Breast epithelium (tissue), 4 donors: ENCODE measurements at regions not wholly inside any gene's neighbourhood (a gene's known extent, or its start where the extent isn't known, plus 50 kb on each side); places are given as distances from the start of the nearest gene placed in this dataset.

ENCODE experiments used
- DNase-seq, 2 donors: peaks; one replicate each; pipeline ENCODE4 v3.0.0-alpha.2; 2019; ENCODE audit warnings: low spot score in 2 of 2
- H3K27ac ChIP-seq, 2 donors: fragments of 200-600 bp; sonication (generic) in 1 of 2; one replicate each; pipeline ENCODE4 v1.5.1; 2016 to 2019; ENCODE audit warnings: mild to moderate bottlenecking in 1 of 2
- H3K27me3 ChIP-seq, 2 donors: fragments of 200-600 bp; sonication (generic) in 1 of 2; one replicate each; pipeline versions ENCODE4 v1.5.1 to v1.6.0; 2017 to 2019; ENCODE audit warnings: control low read depth in 1 of 2, mild to moderate bottlenecking in 1 of 2
- H3K36me3 ChIP-seq: fragments of 200-600 bp; one replicate; pipeline ENCODE4 v1.5.1; 2019
- H3K4me1 ChIP-seq, 2 donors: fragments of 200-600 bp; sonication (generic); one replicate each; pipeline ENCODE4 v1.5.1; 2016 to 2019; ENCODE audit warnings: control low read depth in 1 of 2
- H3K4me3 ChIP-seq, 3 donors: fragments of 200-600 bp; sonication (generic); 1 replicate in 2 of 3; 2 replicates in 1 of 3; pipeline ENCODE4 v1.5.1; 2016 to 2019; ENCODE audit warnings: mild to moderate bottlenecking in 3 of 3, moderate library complexity in 2 of 3
- H3K9me3 ChIP-seq, 2 donors: fragments of 200-600 bp; sonication (generic) in 1 of 2; one replicate each; pipeline ENCODE4 v1.5.1; 2016 to 2019; ENCODE audit warnings: control low read depth in 1 of 2
- CTCF ChIP-seq, 3 donors: fragments of 450-650 bp; IDR thresholded peaks; one replicate each; pipeline ENCODE4 v1.5.1; 2016 to 2017; ENCODE audit warnings: antibody characterized with exemption in 3 of 3, mild to moderate bottlenecking in 3 of 3, moderate library complexity in 3 of 3
- POLR2A ChIP-seq: fragments of 450-650 bp; IDR thresholded peaks from one replicate; pipeline ENCODE4 v1.6.1; 2016; ENCODE audit warnings: antibody characterized with exemption, mild to moderate bottlenecking, moderate library complexity
- POLR2AphosphoS5 ChIP-seq, 3 donors: sonication (generic); formaldehyde crosslinking; IDR thresholded peaks; one replicate each; pipeline ENCODE4 v1.6.1; 2017; ENCODE audit warnings: antibody characterized with exemption in 3 of 3
- intact Hi-C: fragments of 100-400 bp; cut with DNase I; formaldehyde crosslinking; loops from one replicate; pipeline ENCODE4 v1.15.1; 2023; ENCODE audit warnings: low total_unique reads

- TF ChIP-seq CTCF (IDR thresholded peaks at IDR 0.05): no peak
- no peak for TF ChIP-seq POLR2AphosphoS5 (IDR thresholded peaks at IDR 0.05)
- TF ChIP-seq POLR2A: no peak
- Histone ChIP-seq H3K4me3 (no peak overlapping the region), H3K27ac (no peak overlapping the region), H3K4me1 (no peaks in the 10 kb centered on the region), H3K36me3 (no peaks in the 10 kb centered on the region), H3K27me3 (no peaks in the 10 kb centered on the region), H3K9me3 (peaks cover 5 to 15% of the 10 kb centered on the region in 2 donors)
- intact Hi-C loops: no loop called here
- no peak for DNase-seq
Observed at GRCh38 chr22:27349456-27349855, 452.1 kb downstream of the MN1 start.

- peaks cover 5 to 15% of the 10 kb centered on the region in 2 donors for H3K9me3 ChIP-seq
- TF ChIP-seq CTCF (IDR thresholded peaks at IDR 0.05) (no peak), POLR2A (no peak), POLR2AphosphoS5 (IDR thresholded peaks at IDR 0.05) (no peak)
- intact Hi-C loops: no loop called here
Observed at GRCh38 chr22:27350306-27350705, 451.2 kb downstream of the MN1 start.

GRCh38 chr22:27352426-27352825 is 449.1 kb downstream of the MN1 start:
- no peaks in the 10 kb centered on the region for H3K4me1 ChIP-seq
- no peak for DNase-seq
- H3K4me3 ChIP-seq: no peak overlapping the region
- H3K27ac ChIP-seq: no peak overlapping the region
- no peaks in the 10 kb centered on the region for H3K36me3 ChIP-seq
- intact Hi-C loops: no loop called here
- TF ChIP-seq POLR2AphosphoS5 (IDR thresholded peaks at IDR 0.05) (no peak), POLR2A (no peak), CTCF (IDR thresholded peaks at IDR 0.05) (no peak)
- H3K27me3 ChIP-seq: no peaks in the 10 kb centered on the region
- peaks cover 11 to 34% of the 10 kb centered on the region in 2 donors for H3K9me3 ChIP-seq

More at GRCh38 chr22:27350306-27350705, 451.2 kb downstream of the MN1 start:
- Histone ChIP-seq H3K27me3 (no peaks in the 10 kb centered on the region), H3K4me3 (no peak overlapping the region), H3K27ac (no peak overlapping the region), H3K4me1 (no peaks in the 10 kb centered on the region), H3K36me3 (no peaks in the 10 kb centered on the region)
- DNase-seq: no peak

DNA sequence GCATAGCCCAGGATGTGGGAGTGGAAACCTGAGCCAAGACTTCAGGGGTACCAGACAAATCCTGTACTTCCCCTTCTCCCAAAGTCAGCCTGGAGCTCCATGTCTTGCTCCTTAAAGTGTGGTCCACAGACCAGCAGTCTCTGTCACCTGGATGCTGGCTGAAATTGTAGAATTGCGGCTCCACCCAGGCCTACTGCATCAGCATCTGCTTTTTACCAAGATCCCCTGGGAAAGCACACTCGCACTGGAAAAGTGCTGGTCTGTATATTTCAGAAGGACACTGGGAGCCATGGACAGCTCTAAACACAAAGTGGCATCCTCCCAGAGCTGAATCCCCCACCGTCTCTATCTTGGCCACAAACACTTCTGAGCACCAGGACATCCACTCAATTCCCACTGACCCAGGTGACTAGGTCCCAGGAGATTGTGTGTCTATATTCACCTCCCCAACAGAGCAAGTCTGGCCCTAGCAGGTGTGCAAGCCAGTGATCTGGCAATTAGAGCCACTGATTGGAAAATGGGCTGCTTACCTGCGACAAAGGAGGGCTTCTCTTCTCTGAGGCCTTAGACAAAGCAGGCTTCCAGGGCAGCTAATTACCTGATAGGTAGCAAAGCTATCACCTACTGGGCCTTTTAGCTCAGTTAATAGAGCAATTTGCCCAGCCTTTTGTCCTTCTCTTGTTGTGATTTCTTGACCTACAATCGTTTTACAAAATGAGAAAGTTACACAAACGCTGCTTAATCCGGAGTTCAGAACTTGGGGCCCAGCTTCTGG is 443.3 kb downstream of the MN1 start:
- no peaks in the 10 kb centered on the region for H3K4me1 ChIP-seq
- intact Hi-C loops: no loop called here
- H3K9me3 ChIP-seq: peaks cover 7 to 19% of the 10 kb centered on the region in 2 donors
- no peaks in the 10 kb centered on the region for H3K36me3 ChIP-seq
- H3K27ac ChIP-seq: no peak overlapping the region
- no peak for DNase-seq
- H3K4me3 ChIP-seq: no peak overlapping the region
- no peaks in the 10 kb centered on the region for H3K27me3 ChIP-seq
- TF ChIP-seq CTCF (IDR thresholded peaks at IDR 0.05) (no peak), POLR2A (no peak)

- H3K4me1 ChIP-seq: no peaks in the 10 kb centered on the region
- no peak for TF ChIP-seq POLR2A
- no peak for TF ChIP-seq POLR2AphosphoS5 (IDR thresholded peaks at IDR 0.05)
- TF ChIP-seq CTCF (IDR thresholded peaks at IDR 0.05): no peak
- H3K27ac ChIP-seq: no peak overlapping the region
- H3K27me3 ChIP-seq: peaks cover 0 to 4% of the 10 kb centered on the region in 2 donors
- no peaks in the 10 kb centered on the region for H3K9me3 ChIP-seq
- no peaks in the 10 kb centered on the region for H3K36me3 ChIP-seq
- H3K4me3 ChIP-seq: no peak overlapping the region
- intact Hi-C loops: no loop called here
- DNase-seq: no peak
Observed at GRCh38 chr22:27370269-27370668, 431.3 kb downstream of the MN1 start.
